ENCODE measurements at regions not wholly inside any gene's neighbourhood (a gene's known extent, or its start where the extent isn't known, plus 50 kb on each side); places are given as distances from the start of the nearest gene placed in this dataset.

DNA sequence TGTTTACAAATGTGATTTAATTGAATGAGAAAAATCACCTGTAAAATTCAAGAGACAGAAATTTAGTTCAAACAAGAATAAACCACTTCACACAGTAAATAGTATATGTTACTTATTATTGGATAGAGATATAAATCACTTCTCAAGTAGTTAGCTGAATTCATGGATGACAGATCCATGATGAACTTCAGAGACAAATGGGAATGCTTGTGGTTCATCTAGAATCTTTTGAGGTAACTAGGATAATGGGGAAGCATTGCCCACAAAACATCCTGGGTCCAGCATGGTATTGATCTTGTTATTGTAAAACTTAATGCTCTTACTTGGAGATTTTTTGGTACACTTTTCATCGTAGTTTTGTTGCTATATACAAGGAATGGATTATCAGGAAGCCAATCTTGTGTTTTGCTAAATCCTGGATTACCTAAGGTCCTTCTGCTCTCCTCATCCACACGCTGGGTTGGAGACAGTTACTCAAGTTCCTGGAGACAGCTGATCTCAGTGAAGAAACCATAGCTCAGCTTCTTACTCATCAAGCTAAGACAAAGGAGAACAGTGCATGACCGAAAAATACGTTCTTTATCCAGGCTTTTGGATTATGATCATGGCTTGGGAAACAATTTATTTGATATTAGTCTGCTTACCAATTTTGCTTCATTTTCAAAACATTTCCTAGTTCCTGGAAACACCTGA is 142.5 kb upstream of the PREP start:
- TF ChIP-seq, protein P1, sequence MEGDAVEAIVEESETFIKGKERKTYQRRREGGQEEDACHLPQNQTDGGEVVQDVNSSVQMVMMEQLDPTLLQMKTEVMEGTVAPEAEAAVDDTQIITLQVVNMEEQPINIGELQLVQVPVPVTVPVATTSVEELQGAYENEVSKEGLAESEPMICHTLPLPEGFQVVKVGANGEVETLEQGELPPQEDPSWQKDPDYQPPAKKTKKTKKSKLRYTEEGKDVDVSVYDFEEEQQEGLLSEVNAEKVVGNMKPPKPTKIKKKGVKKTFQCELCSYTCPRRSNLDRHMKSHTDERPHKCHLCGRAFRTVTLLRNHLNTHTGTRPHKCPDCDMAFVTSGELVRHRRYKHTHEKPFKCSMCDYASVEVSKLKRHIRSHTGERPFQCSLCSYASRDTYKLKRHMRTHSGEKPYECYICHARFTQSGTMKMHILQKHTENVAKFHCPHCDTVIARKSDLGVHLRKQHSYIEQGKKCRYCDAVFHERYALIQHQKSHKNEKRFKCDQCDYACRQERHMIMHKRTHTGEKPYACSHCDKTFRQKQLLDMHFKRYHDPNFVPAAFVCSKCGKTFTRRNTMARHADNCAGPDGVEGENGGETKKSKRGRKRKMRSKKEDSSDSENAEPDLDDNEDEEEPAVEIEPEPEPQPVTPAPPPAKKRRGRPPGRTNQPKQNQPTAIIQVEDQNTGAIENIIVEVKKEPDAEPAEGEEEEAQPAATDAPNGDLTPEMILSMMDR (IDR thresholded peaks at IDR 0.05): no peak
- TF ChIP-seq POLR2A (IDR thresholded peaks at IDR 0.05): no peak

Data from testis (tissue), 2 donors.